ENCODE measurements at regions not wholly inside any gene's neighbourhood (a gene's known extent, or its start where the extent isn't known, plus 50 kb on each side); places are given as distances from the start of the nearest gene placed in this dataset.

GRCh38 chr22:27199354-27199753 is 542.0 kb downstream of the MIAT start:
- TF ChIP-seq CTCF (optimal IDR thresholded peaks at IDR 0.05 in 1 of 3, IDR thresholded peaks at IDR 0.05 in 1 of 3, conservative IDR thresholded peaks at IDR 0.05 in 1 of 3; ENCODE audit: extremely low read depth in 1 of 3, insufficient read depth in 2 of 3, low read length in 3 of 3) (no peak), EZH2 (IDR thresholded peaks at IDR 0.05; ENCODE audit: low read length) (no peak)

Measured in keratinocyte (primary cell).